ENCODE measurements at regions not wholly inside any gene's neighbourhood (a gene's known extent, or its start where the extent isn't known, plus 50 kb on each side); places are given as distances from the start of the nearest gene placed in this dataset.

- WGBS (ENCODE audit: insufficient coverage, low lambda C conversion rate), result 100% methylated on average over 1 of the region's 2 CpGs
- Histone ChIP-seq H3K9me3 (ENCODE audit: control insufficient read depth, low read depth, low read length) (no peaks in the 10 kb centered on the region), H3K27me3 (ENCODE audit: control insufficient read depth, insufficient read depth, low read length) (no peaks in the 10 kb centered on the region), H3K4me3 (ENCODE audit: low read length) (no peak overlapping the region), H3K27ac (ENCODE audit: low read length) (no peak overlapping the region), H3K36me3 (ENCODE audit: control insufficient read depth, insufficient read depth, low read length) (no peaks in the 10 kb centered on the region), H3K4me1 (ENCODE audit: control insufficient read depth, insufficient read depth, low read length) (no peaks in the 10 kb centered on the region)
- no peak for DNase-seq
These were observed 51.0 kb upstream of the PCBP1 start for GRCh38 chr2:70036290-70036689.

DNA sequence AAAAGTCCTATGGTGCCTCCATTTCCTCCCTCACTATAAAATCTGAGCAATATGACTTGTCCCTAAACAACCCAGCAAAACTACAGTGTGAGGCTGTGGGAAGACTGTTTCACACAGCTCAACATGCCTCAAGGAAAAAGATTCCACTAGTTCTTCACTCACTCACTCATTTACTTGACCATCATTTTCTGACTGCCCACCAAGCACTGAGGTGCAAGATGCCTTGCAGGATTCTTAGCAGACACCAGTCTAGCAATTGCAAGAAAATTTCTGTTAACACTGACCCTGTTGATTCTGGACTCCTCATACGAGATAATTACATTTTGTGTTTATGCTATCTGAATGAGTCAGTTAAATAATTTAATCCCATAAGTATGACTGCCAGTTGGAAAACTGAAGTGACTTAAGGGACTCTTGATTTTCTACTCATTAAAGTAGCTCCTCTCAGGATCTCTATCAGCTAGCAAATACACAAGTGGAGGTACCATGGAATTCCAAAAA lies 51.9 kb upstream of the PCBP1 start:
- DNase-seq, result no peak
- H3K27ac ChIP-seq (ENCODE audit: low read length), result no peak overlapping the region
- no peaks in the 10 kb centered on the region for H3K36me3 ChIP-seq (ENCODE audit: control insufficient read depth, insufficient read depth, low read length)
- no CpG with 5 or more reads among the region's 1 CpG for WGBS (ENCODE audit: insufficient coverage, low lambda C conversion rate)
- no peaks in the 10 kb centered on the region for H3K27me3 ChIP-seq (ENCODE audit: control insufficient read depth, insufficient read depth, low read length)
- no peaks in the 10 kb centered on the region for H3K9me3 ChIP-seq (ENCODE audit: control insufficient read depth, low read depth, low read length)
- peaks cover 6% of the 10 kb centered on the region for H3K4me1 ChIP-seq (ENCODE audit: control insufficient read depth, insufficient read depth, low read length)
- H3K4me3 ChIP-seq (ENCODE audit: low read length), result no peak overlapping the region

GRCh38 chr2:70030724-70031420 lies 56.4 kb upstream of the PCBP1 start:
- WGBS (ENCODE audit: insufficient coverage, low lambda C conversion rate), result no CpG with 5 or more reads among the region's 1 CpG

GRCh38 chr2:70029814-70030409 lies 57.4 kb upstream of the PCBP1 start:
- DNase-seq, result peak; percentile 87 to 91
- H3K4me1 ChIP-seq (ENCODE audit: control insufficient read depth, insufficient read depth, low read length), result peaks cover 21% of the 10 kb centered on the region
- H3K4me3 ChIP-seq (ENCODE audit: low read length), result no peak overlapping the region
- peak overlapping the region; percentile 99 for H3K27ac ChIP-seq (ENCODE audit: low read length)
- no peaks in the 10 kb centered on the region for H3K36me3 ChIP-seq (ENCODE audit: control insufficient read depth, insufficient read depth, low read length)
- no peaks in the 10 kb centered on the region for H3K27me3 ChIP-seq (ENCODE audit: control insufficient read depth, insufficient read depth, low read length)
- WGBS (ENCODE audit: insufficient coverage, low lambda C conversion rate), result no CpG with 5 or more reads among the region's 3 CpGs
- H3K9me3 ChIP-seq (ENCODE audit: control insufficient read depth, low read depth, low read length), result no peaks in the 10 kb centered on the region

More at GRCh38 chr2:70030724-70031420, 56.4 kb upstream of the PCBP1 start:
- Histone ChIP-seq H3K4me3 (ENCODE audit: low read length) (no peak overlapping the region), H3K36me3 (ENCODE audit: control insufficient read depth, insufficient read depth, low read length) (no peaks in the 10 kb centered on the region), H3K27me3 (ENCODE audit: control insufficient read depth, insufficient read depth, low read length) (no peaks in the 10 kb centered on the region), H3K4me1 (ENCODE audit: control insufficient read depth, insufficient read depth, low read length) (peaks cover 21% of the 10 kb centered on the region), H3K9me3 (ENCODE audit: control insufficient read depth, low read depth, low read length) (no peaks in the 10 kb centered on the region), H3K27ac (ENCODE audit: low read length) (peak overlapping the region; percentile 99)
- peak; percentile 55 to 71 for DNase-seq

- Histone ChIP-seq H3K4me3 (ENCODE audit: low read length) (no peak overlapping the region), H3K9me3 (ENCODE audit: control insufficient read depth, low read depth, low read length) (no peaks in the 10 kb centered on the region), H3K27me3 (ENCODE audit: control insufficient read depth, insufficient read depth, low read length) (no peaks in the 10 kb centered on the region), H3K4me1 (ENCODE audit: control insufficient read depth, insufficient read depth, low read length) (peaks cover 5% of the 10 kb centered on the region), H3K36me3 (ENCODE audit: control insufficient read depth, insufficient read depth, low read length) (no peaks in the 10 kb centered on the region), H3K27ac (ENCODE audit: low read length) (no peak overlapping the region)
- whole genome bisulfite sequencing (ENCODE audit: insufficient coverage, low lambda C conversion rate), result no CpG with 5 or more reads among the region's 3 CpGs
- DNase-seq, result no peak
These were observed 62.9 kb upstream of the ASPRV1 start for GRCh38 chr2:70024284-70024683.

DNA sequence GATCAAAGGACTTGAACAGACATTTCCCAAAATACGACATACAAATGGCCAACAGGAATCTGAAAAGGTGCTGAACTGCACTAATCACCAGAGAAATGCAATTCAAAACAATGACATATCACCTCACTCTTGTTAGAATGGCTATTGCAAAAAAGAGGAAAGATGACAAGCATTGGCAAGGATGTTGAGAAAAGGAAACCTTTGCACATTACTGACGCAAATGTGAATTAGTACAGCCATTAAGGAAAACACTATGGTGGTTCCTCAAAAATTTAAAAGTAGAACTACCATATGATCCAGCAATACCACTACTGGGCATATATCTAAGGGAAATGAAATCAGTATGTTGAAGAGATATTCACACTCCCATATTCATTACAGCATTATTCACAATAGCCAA lies 57.7 kb upstream of the ASPRV1 start:
- Histone ChIP-seq H3K36me3 (ENCODE audit: control insufficient read depth, insufficient read depth, low read length) (no peaks in the 10 kb centered on the region), H3K27me3 (ENCODE audit: control insufficient read depth, insufficient read depth, low read length) (no peaks in the 10 kb centered on the region), H3K4me1 (ENCODE audit: control insufficient read depth, insufficient read depth, low read length) (no peaks in the 10 kb centered on the region), H3K27ac (ENCODE audit: low read length) (no peak overlapping the region), H3K9me3 (ENCODE audit: control insufficient read depth, low read depth, low read length) (no peaks in the 10 kb centered on the region), H3K4me3 (ENCODE audit: low read length) (no peak overlapping the region)
- WGBS (ENCODE audit: insufficient coverage, low lambda C conversion rate), result 70% methylated on average over 2 of the region's 2 CpGs
- DNase-seq, result no peak

DNA sequence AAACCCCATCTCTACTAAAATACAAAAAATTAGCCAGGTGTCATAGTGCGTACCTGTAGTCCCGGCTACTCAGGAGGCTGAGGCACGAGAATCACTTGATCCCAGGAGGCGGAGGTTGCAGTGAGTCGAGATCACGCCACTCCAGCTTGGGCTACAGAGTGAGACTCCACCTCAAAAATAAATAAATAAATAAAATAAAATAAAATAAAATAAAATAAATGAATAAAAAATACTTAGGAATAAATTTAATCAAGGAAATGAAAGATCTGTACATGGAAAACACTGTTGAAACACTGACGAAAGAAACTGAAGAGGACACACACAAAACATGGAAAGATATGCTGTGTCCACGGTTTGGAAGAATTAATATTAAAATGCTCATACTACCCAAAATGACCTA lies 56.5 kb upstream of the ASPRV1 start:
- Histone ChIP-seq H3K27ac (ENCODE audit: low read length) (no peak overlapping the region), H3K27me3 (ENCODE audit: control insufficient read depth, insufficient read depth, low read length) (no peaks in the 10 kb centered on the region), H3K9me3 (ENCODE audit: control insufficient read depth, low read depth, low read length) (no peaks in the 10 kb centered on the region), H3K4me3 (ENCODE audit: low read length) (no peak overlapping the region), H3K36me3 (ENCODE audit: control insufficient read depth, insufficient read depth, low read length) (no peaks in the 10 kb centered on the region), H3K4me1 (ENCODE audit: control insufficient read depth, insufficient read depth, low read length) (no peaks in the 10 kb centered on the region)
- DNase-seq, result no peak
- 96% methylated on average over 4 of the region's 8 CpGs for WGBS (ENCODE audit: insufficient coverage, low lambda C conversion rate)

- Histone ChIP-seq H3K36me3 (ENCODE audit: control insufficient read depth, insufficient read depth, low read length) (no peaks in the 10 kb centered on the region), H3K4me3 (ENCODE audit: low read length) (no peak overlapping the region), H3K27ac (ENCODE audit: low read length) (no peak overlapping the region), H3K9me3 (ENCODE audit: control insufficient read depth, low read depth, low read length) (no peaks in the 10 kb centered on the region), H3K27me3 (ENCODE audit: control insufficient read depth, insufficient read depth, low read length) (no peaks in the 10 kb centered on the region), H3K4me1 (ENCODE audit: control insufficient read depth, insufficient read depth, low read length) (peaks cover 15% of the 10 kb centered on the region)
- no peak for DNase-seq
These were observed 53.5 kb upstream of the ASPRV1 start for GRCh38 chr2:70014959-70015358.

DNA sequence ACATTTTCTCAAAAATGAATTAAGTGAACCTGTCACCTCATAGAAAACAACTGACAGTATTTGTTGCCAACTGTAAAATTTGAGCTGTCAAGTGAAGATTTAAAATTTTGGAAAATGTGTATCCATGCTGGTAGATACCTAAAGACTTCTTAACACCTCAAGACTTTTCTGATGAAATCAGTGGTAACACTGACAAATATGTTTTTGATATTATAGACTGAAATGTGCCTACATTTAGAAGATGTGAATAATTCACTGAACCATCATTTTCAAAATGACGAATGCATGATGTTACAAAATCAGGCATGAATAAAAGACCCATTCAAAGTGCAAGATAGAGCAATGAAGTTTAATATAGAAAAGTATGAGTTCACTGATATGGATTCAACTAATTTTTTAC lies 51.5 kb upstream of the ASPRV1 start:
- Histone ChIP-seq H3K4me3 (ENCODE audit: low read length) (no peak overlapping the region), H3K36me3 (ENCODE audit: control insufficient read depth, insufficient read depth, low read length) (no peaks in the 10 kb centered on the region), H3K4me1 (ENCODE audit: control insufficient read depth, insufficient read depth, low read length) (peaks cover 21% of the 10 kb centered on the region), H3K27ac (ENCODE audit: low read length) (no peak overlapping the region), H3K9me3 (ENCODE audit: control insufficient read depth, low read depth, low read length) (no peaks in the 10 kb centered on the region), H3K27me3 (ENCODE audit: control insufficient read depth, insufficient read depth, low read length) (no peaks in the 10 kb centered on the region)
- no CpG with 5 or more reads among the region's 1 CpG for WGBS (ENCODE audit: insufficient coverage, low lambda C conversion rate)
- DNase-seq, result no peak

DNA sequence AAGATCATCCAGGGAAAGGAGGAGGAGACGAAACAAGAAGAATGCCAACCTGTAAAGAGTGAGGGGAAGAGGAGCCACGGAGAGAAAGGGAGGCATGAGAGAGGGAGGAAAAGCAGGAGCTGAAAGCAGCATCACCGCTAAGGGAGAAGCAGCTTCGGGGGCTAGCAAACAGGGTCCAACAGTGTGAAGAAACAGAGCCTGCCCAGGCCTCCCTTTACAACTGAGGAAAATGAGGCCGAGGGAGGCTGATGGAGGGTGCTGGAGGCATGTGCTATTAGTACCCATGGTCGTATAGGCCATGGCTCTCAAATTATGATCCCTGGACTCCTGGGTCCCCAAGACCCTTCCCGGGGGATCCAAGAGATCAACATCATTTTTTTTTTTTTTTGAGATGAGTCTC lies 50.4 kb upstream of the ASPRV1 start:
- H3K4me3 ChIP-seq (ENCODE audit: low read length), result no peak overlapping the region
- no peaks in the 10 kb centered on the region for H3K36me3 ChIP-seq (ENCODE audit: control insufficient read depth, insufficient read depth, low read length)
- no peaks in the 10 kb centered on the region for H3K9me3 ChIP-seq (ENCODE audit: control insufficient read depth, low read depth, low read length)
- peaks cover 23% of the 10 kb centered on the region for H3K4me1 ChIP-seq (ENCODE audit: control insufficient read depth, insufficient read depth, low read length)
- H3K27ac ChIP-seq (ENCODE audit: low read length), result peak overlapping the region; percentile 93
- 94% methylated on average over 3 of the region's 7 CpGs for WGBS (ENCODE audit: insufficient coverage, low lambda C conversion rate)
- DNase-seq, result no peak
- no peaks in the 10 kb centered on the region for H3K27me3 ChIP-seq (ENCODE audit: control insufficient read depth, insufficient read depth, low read length)

DNA sequence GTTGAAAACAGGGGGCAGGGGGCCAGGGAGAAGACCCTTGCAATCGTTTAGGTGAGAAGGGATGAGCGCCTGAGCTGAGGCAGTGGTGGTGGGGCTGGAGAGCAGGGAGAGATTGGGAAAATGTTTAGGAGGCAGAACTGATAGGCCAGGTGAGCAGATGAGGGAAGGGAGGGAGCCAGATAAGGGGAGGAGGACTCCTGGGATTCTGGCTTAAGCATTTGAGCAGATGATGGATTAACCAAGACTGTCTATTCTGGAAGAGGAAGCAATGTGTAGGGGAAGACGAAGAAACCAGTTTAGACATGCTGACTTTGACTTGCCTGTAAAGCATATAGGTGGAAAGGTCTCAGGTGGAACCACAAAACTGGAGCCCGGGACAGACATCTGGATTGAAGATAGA lies 49.9 kb upstream of the ASPRV1 start:
- Histone ChIP-seq H3K4me3 (ENCODE audit: low read length) (no peak overlapping the region), H3K36me3 (ENCODE audit: control insufficient read depth, insufficient read depth, low read length) (no peaks in the 10 kb centered on the region), H3K9me3 (ENCODE audit: control insufficient read depth, low read depth, low read length) (no peaks in the 10 kb centered on the region), H3K27ac (ENCODE audit: low read length) (peak overlapping the region; percentile 93), H3K4me1 (ENCODE audit: control insufficient read depth, insufficient read depth, low read length) (peaks cover 23% of the 10 kb centered on the region), H3K27me3 (ENCODE audit: control insufficient read depth, insufficient read depth, low read length) (no peaks in the 10 kb centered on the region)
- WGBS (ENCODE audit: insufficient coverage, low lambda C conversion rate), result 76% methylated on average over 4 of the region's 4 CpGs
- DNase-seq, result no peak
